NCI-H526 treated with DMSO at 0.1 percent for 48 hours (cell line): ENCODE measurements at regions not wholly inside any gene's neighbourhood (a gene's known extent, or its start where the extent isn't known, plus 50 kb on each side); places are given as distances from the start of the nearest gene placed in this dataset.

Experiments used
- DNase-seq: peaks from one replicate; lab custom pipeline; 2025; lab: John Stamatoyannopoulos, UW

DNA sequence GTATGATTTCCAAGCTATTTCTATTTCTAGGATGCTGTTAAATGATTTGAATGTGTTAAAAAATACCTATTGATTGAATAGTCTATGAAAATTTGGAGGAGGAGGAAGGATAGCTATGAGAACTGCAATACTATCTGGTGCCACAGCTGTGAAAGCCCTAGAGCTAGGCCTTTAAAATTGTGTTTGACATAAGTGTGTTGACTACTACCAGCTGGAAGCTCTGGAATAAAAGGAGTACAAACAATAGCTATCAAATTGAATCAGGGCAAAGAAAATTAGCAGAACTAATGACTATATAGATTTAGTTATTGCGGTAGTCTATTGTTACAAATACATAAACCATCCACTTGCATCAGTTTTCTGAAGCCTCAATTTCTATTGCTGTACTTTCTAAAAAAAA, 124.8 kb upstream of the CNTN5 start:
- DNase-seq = no peak

DNA sequence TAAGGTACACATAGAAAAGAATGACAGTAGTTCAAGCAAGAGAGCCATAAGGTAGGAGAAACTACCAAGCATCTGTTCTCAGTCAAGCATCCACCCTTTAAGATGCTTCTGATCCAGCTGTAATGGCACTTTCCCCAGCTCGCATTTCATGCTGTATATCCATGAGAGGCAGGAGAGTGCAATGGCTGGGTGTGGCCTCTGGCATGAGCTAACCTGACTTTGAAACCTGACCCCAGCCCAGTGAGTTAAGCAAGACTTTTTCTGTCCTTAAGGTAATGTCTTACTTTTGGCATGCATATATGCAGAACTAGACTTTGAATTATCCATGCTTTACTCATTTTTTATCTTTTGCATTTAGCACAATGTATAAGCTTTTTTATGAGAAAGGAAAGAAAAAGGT, 79.8 kb upstream of the CNTN5 start:
- no peak for DNase-seq

DNA sequence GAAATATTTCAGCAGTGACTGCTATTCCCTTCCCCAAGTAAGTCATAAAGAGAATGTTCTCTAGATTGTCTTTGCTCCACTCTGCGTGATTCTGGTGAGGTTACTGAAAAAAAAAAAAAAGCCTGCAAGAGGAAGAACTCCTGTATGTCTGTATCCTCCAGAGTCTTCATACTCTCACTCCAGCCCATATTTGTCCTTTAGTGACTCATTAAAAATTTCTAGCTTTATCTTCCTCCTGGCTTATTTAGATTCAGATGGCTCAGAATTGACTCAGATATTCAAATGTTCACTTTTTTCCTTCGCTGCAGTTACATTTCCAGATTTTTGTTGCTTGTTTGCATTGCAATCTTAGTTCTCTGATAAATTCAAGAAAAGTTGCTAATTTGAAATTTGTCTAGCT, 76.3 kb upstream of the CNTN5 start:
- DNase-seq = no peak

DNA sequence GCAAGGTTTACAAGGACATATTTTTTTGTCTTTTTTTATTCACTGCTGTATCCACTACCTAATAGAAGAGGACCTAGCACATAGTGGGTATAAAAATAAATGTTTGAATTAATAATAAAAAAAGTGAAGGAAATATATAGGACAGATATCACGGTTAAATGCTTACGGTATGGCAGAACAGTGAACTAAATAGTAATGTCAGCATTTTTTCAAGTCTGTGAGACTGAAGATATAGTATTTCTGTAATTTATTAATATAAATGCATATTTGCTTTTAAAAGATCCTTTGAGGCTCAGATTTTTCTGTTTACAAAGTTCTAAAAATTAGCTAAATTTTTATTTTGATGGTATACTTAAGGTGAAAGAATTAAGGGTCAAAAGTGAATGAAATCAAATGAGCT, 68.6 kb upstream of the CNTN5 start:
- DNase-seq = no peak

DNA sequence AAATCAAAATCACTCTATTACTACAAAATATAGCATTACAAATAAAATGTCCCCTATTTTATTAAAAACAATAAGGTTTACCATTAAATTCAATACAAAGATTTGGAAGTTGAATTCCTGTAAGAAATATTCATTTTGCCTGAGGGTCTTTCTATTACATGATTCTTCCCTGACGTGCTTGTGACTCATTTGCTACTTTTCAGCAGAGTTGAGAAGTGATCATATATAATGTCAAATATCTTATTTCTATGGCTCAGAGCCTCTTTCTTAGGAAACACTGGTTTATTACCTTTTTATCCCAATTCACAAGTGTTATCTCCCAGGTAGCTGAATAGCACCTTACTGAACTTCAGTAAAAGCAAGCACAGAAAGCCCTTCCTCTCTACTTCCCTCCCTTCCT, 65.2 kb upstream of the CNTN5 start:
- DNase-seq = no peak

DNA sequence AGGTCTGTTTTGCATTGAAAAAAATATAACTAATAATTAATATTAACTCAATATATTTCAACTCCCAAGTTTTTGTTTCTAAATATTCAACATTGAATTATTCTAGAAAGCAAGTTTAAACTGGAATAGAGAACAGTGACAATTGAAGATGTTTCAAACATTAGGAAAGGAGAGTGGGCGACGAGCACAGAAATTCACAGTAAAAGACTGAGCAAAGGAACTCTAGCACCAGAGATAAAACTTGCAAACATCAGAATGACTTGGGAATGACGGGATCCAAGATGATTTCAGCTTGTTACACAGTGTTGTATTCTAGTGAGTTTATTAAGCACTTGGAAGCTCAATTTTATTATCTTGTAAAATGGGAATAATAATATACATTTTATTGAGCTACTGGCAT, 56.6 kb upstream of the CNTN5 start:
- no peak for DNase-seq

DNA sequence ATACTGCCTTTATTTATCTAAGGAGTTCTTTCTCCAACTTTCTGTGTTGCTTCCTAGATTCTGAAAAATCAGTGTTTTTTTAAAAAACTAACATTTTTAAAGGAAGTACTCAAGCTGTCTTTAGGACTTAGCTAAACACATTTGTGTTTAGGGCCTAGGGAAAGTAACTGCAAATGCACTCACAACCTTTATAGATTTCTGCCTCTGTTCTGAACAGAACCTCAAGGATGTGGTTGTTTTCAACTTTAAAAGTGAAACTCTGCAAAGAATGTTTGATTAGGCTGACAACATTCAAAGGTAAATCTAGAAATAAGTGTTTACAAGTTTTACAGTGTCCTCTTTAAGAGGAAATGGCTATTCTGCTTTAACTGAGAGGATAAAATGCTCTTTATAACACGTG, 55.4 kb upstream of the CNTN5 start:
- DNase-seq = no peak

DNA sequence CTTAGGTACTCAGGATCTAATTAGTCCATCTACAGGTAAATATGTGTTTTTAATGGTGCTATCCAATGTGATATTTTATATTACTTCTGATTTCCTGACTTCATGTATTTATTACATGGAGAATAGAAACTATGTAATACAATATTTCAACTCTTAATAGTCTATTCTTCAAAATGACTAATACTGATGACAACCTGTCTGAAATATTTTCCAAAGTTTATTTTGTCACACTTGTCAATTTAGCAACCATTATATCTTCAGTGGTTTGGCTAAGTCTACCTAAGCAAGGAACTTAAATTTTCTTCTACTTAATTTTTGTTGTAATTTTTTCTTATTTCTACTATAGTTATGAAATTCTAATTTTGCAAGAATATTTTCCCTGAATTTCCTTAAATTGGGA, 55.0 kb upstream of the CNTN5 start:
- DNase-seq = no peak

DNA sequence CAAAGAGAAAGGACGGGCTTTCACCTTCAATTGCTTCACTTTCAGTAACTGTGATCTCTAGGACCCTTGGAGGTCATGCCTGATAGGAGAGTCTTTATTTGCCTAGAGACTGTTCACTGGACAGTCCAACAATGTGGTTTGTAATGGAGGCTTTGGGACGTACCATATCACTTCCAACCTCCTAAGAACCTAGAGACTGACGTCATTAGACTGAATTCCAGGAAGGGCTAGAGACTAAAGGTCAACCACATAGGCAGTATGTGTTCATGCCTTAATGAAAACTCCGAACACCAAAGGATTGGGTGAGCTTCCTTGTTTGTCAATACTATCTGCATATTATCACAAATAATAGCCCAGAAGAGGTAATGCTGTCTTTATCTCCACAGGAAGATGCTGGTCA, 53.7 kb upstream of the CNTN5 start:
- DNase-seq = no peak
